Stimulated activated memory B cell treated with anti-CD40 and anti-IgM and Interleukin-4, amounts not matched to agents 10 μg/mL and 1 μg/mL and 100 μg/mL, for 72 hours (primary cell): ENCODE measurements at regions not wholly inside any gene's neighbourhood (a gene's known extent, or its start where the extent isn't known, plus 50 kb on each side); places are given as distances from the start of the nearest gene placed in this dataset.

Experiments used
- ATAC-seq: fragments of 150-1000 bp; cut with Tn5 transposase; 2 replicates; pipeline ENCODE4 v1.10.0; 2021
- H3K27ac Mint-ChIP-seq: one replicate; pipeline ENCODE4 v1.8.0; 2022; ENCODE audit warnings: mild to moderate bottlenecking, mixed read lengths
- H3K27me3 Mint-ChIP-seq: one replicate; pipeline ENCODE4 v1.8.0; 2022; ENCODE audit warnings: mixed read lengths
- H3K36me3 Mint-ChIP-seq: one replicate; pipeline ENCODE4 v1.8.0; 2022; ENCODE audit warnings: mixed read lengths
- H3K4me1 Mint-ChIP-seq: one replicate; pipeline ENCODE4 v1.8.0; 2022; ENCODE audit warnings: mixed read lengths
- H3K4me3 Mint-ChIP-seq: one replicate; pipeline ENCODE4 v1.8.0; 2022; ENCODE audit warnings: mild to moderate bottlenecking, moderate library complexity, mixed read lengths
- H3K9me3 Mint-ChIP-seq: one replicate; pipeline ENCODE4 v1.8.0; 2022; ENCODE audit warnings: mixed read lengths

GRCh38 chr5:30099634-30100033 is 1093.9 kb upstream of the CDH6 start:
- no peaks in the 10 kb centered on the region for H3K4me1 Mint-ChIP-seq
- peaks cover 8% of the 10 kb centered on the region for H3K9me3 Mint-ChIP-seq
- H3K36me3 Mint-ChIP-seq = no peaks in the 10 kb centered on the region
- no peaks in the 10 kb centered on the region for H3K27me3 Mint-ChIP-seq
- no peak overlapping the region for H3K4me3 Mint-ChIP-seq
- no peak for ATAC-seq
- no peak overlapping the region for H3K27ac Mint-ChIP-seq

GRCh38 chr5:30098940-30099339 is 1094.5 kb upstream of the CDH6 start:
- Mint-ChIP-seq H3K9me3 (peaks cover 8% of the 10 kb centered on the region), H3K36me3 (no peaks in the 10 kb centered on the region), H3K4me3 (no peak overlapping the region), H3K27me3 (no peaks in the 10 kb centered on the region), H3K27ac (no peak overlapping the region), H3K4me1 (no peaks in the 10 kb centered on the region)
- no peak for ATAC-seq

GRCh38 chr5:30092548-30092947 is 1100.9 kb upstream of the CDH6 start:
- H3K27ac Mint-ChIP-seq = no peak overlapping the region
- no peak for ATAC-seq
- peaks cover 5% of the 10 kb centered on the region for H3K9me3 Mint-ChIP-seq
- no peaks in the 10 kb centered on the region for H3K4me1 Mint-ChIP-seq
- H3K4me3 Mint-ChIP-seq = no peak overlapping the region
- no peaks in the 10 kb centered on the region for H3K36me3 Mint-ChIP-seq
- no peaks in the 10 kb centered on the region for H3K27me3 Mint-ChIP-seq

- no peaks in the 10 kb centered on the region for H3K4me1 Mint-ChIP-seq
- no peaks in the 10 kb centered on the region for H3K36me3 Mint-ChIP-seq
- H3K27me3 Mint-ChIP-seq = no peaks in the 10 kb centered on the region
- peaks cover 6% of the 10 kb centered on the region for H3K9me3 Mint-ChIP-seq
- no peak overlapping the region for H3K4me3 Mint-ChIP-seq
- H3K27ac Mint-ChIP-seq = no peak overlapping the region
- peak; percentile 59 for ATAC-seq
These were observed 1123.8 kb upstream of the CDH6 start for GRCh38 chr5:30069441-30070263.

- Mint-ChIP-seq H3K27ac (no peak overlapping the region), H3K4me3 (no peak overlapping the region), H3K4me1 (no peaks in the 10 kb centered on the region), H3K36me3 (no peaks in the 10 kb centered on the region), H3K27me3 (no peaks in the 10 kb centered on the region), H3K9me3 (no peaks in the 10 kb centered on the region)
- ATAC-seq = no peak
These were observed 1130.0 kb upstream of the CDH6 start for GRCh38 chr5:30063503-30063902.

- ATAC-seq = no peak
- Mint-ChIP-seq H3K27me3 (no peaks in the 10 kb centered on the region), H3K36me3 (no peaks in the 10 kb centered on the region), H3K4me1 (no peaks in the 10 kb centered on the region), H3K9me3 (peaks cover 6% of the 10 kb centered on the region), H3K4me3 (no peak overlapping the region), H3K27ac (no peak overlapping the region)
These were observed 1141.5 kb upstream of the CDH6 start for GRCh38 chr5:30051976-30052375.

GRCh38 chr5:30050056-30050815 is 1143.2 kb upstream of the CDH6 start:
- no peaks in the 10 kb centered on the region for H3K4me1 Mint-ChIP-seq
- H3K27me3 Mint-ChIP-seq = no peaks in the 10 kb centered on the region
- no peak overlapping the region for H3K27ac Mint-ChIP-seq
- no peaks in the 10 kb centered on the region for H3K36me3 Mint-ChIP-seq
- no peak for ATAC-seq
- H3K9me3 Mint-ChIP-seq = peaks cover 3% of the 10 kb centered on the region
- no peak overlapping the region for H3K4me3 Mint-ChIP-seq

GRCh38 chr5:30042677-30043076 is 1150.8 kb upstream of the CDH6 start:
- Mint-ChIP-seq H3K9me3 (no peaks in the 10 kb centered on the region), H3K27me3 (no peaks in the 10 kb centered on the region), H3K27ac (no peak overlapping the region), H3K4me3 (no peak overlapping the region), H3K36me3 (no peaks in the 10 kb centered on the region), H3K4me1 (no peaks in the 10 kb centered on the region)
- ATAC-seq = no peak

GRCh38 chr5:30041831-30042385 is 1151.6 kb upstream of the CDH6 start:
- peak; percentile 16 for ATAC-seq
- Mint-ChIP-seq H3K27ac (no peak overlapping the region), H3K4me3 (no peak overlapping the region), H3K27me3 (no peaks in the 10 kb centered on the region), H3K4me1 (no peaks in the 10 kb centered on the region), H3K9me3 (no peaks in the 10 kb centered on the region), H3K36me3 (no peaks in the 10 kb centered on the region)

GRCh38 chr5:30041291-30041690 is 1152.2 kb upstream of the CDH6 start:
- no peak for ATAC-seq
- H3K27me3 Mint-ChIP-seq = no peaks in the 10 kb centered on the region
- H3K4me1 Mint-ChIP-seq = no peaks in the 10 kb centered on the region
- no peaks in the 10 kb centered on the region for H3K36me3 Mint-ChIP-seq
- H3K9me3 Mint-ChIP-seq = no peaks in the 10 kb centered on the region
- H3K27ac Mint-ChIP-seq = no peak overlapping the region
- no peak overlapping the region for H3K4me3 Mint-ChIP-seq

GRCh38 chr5:30040488-30041118 is 1152.9 kb upstream of the CDH6 start:
- Mint-ChIP-seq H3K36me3 (no peaks in the 10 kb centered on the region), H3K9me3 (no peaks in the 10 kb centered on the region), H3K4me1 (no peaks in the 10 kb centered on the region), H3K27ac (no peak overlapping the region), H3K4me3 (no peak overlapping the region), H3K27me3 (no peaks in the 10 kb centered on the region)
- ATAC-seq = no peak

- Mint-ChIP-seq H3K4me3 (no peak overlapping the region), H3K4me1 (no peaks in the 10 kb centered on the region), H3K27me3 (no peaks in the 10 kb centered on the region), H3K27ac (no peak overlapping the region), H3K36me3 (no peaks in the 10 kb centered on the region), H3K9me3 (peaks cover 4% of the 10 kb centered on the region)
- no peak for ATAC-seq
These were observed 1154.1 kb upstream of the CDH6 start for GRCh38 chr5:30039379-30039778.

- ATAC-seq = no peak
- Mint-ChIP-seq H3K9me3 (peaks cover 4% of the 10 kb centered on the region), H3K4me1 (no peaks in the 10 kb centered on the region), H3K36me3 (no peaks in the 10 kb centered on the region), H3K27me3 (no peaks in the 10 kb centered on the region), H3K4me3 (no peak overlapping the region), H3K27ac (no peak overlapping the region)
These were observed 1158.6 kb upstream of the CDH6 start for GRCh38 chr5:30034870-30035269.

- H3K9me3 Mint-ChIP-seq = peaks cover 7% of the 10 kb centered on the region
- H3K27ac Mint-ChIP-seq = no peak overlapping the region
- no peak overlapping the region for H3K4me3 Mint-ChIP-seq
- ATAC-seq = no peak
- H3K4me1 Mint-ChIP-seq = no peaks in the 10 kb centered on the region
- H3K27me3 Mint-ChIP-seq = no peaks in the 10 kb centered on the region
- H3K36me3 Mint-ChIP-seq = no peaks in the 10 kb centered on the region
These were observed 1163.4 kb upstream of the CDH6 start for GRCh38 chr5:30030101-30030500.

- no peaks in the 10 kb centered on the region for H3K4me1 Mint-ChIP-seq
- no peak overlapping the region for H3K4me3 Mint-ChIP-seq
- H3K27me3 Mint-ChIP-seq = no peaks in the 10 kb centered on the region
- no peak for ATAC-seq
- no peaks in the 10 kb centered on the region for H3K36me3 Mint-ChIP-seq
- H3K27ac Mint-ChIP-seq = no peak overlapping the region
- H3K9me3 Mint-ChIP-seq = peaks cover 13% of the 10 kb centered on the region
These were observed 1191.7 kb upstream of the CDH6 start for GRCh38 chr5:30001826-30002225.
